GM18907 (cell line): ENCODE measurements at regions not wholly inside any gene's neighbourhood (a gene's known extent, or its start where the extent isn't known, plus 50 kb on each side); places are given as distances from the start of the nearest gene placed in this dataset.
"Not testable (repeated sequence)": the region's sequence is repeated elsewhere in the genome, so short reads cannot be mapped to it uniquely, and the experiment has no call there.

Experiments
- ATAC-seq: cut with Tn5 transposase; IDR thresholded peaks from one replicate; pipeline ENCODE4 v1.9.1; 2021; ENCODE audit warnings: mild to moderate bottlenecking, moderate library complexity; ENCODE audit not compliant: unreplicated experiment

- no peak for ATAC-seq
These were observed 109.4 kb downstream of the TMEM30B start for GRCh38 chr14:61171727-61172126.

DNA sequence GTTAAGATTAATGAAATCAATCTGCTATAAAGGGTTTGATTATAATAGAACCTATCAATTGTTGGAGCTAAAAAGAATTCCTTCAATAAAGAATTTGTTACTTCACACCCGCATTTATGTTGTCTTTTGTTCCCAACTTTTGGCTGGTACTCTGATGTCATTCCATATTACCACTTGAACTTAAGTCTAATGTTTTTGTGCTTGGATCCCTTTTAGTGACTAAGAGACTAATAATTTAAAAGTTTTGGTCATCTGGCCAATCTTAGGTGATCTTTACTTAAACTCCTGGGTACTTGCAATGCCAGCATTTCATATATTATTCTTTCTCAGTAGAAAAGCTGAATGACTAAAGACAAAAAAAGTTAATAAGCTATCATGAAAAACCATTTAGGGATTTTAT lies 113.0 kb downstream of the TMEM30B start:
- ATAC-seq: no peak

GRCh38 chr14:61167642-61168041 lies 113.5 kb downstream of the TMEM30B start:
- ATAC-seq: no peak

- no peak for ATAC-seq
These were observed 120.3 kb downstream of the TMEM30B start for GRCh38 chr14:61160798-61161197.

DNA sequence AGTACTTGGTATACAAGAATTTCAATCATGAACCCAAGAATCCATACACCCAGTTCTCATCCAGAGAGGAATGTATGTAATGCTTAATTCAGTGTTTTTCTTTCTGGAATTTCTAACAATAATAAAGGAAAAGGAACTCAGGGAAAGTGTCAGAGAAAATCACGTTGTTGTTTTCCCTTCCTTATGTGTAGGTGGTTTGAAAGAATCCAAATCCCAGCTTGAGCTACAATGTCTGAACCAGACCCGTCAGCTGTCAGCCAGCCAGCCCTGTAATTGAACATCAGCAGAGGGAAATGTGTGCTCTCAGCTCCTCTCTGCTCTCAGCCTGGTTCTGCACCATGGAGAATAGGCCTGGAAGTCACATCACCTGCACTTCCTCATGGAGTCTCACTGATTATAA lies 126.5 kb downstream of the TMEM30B start:
- ATAC-seq: no peak

GRCh38 chr14:61153914-61154545 lies 127.1 kb downstream of the TMEM30B start:
- no peak for ATAC-seq

DNA sequence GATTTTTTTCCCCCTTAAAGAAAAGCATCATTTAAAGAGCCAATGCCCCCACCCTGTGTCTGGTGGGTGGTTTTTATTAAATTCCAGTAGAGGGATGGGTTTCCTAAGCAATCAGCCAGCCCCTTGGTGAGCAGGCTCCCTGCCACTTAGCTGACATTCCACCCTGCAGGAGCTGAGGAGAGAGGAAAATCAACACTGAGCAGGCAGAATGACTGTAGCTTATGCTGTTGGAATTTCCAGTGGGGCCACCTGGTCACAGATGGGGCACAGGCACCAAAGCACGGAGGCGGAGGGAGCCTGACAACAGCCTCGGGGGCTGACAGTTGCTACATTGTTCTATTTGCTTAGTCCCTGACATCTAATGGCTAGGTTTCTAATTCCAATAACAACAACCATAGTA lies 127.7 kb downstream of the TMEM30B start:
- no peak for ATAC-seq

GRCh38 chr14:61152851-61153364 lies 128.2 kb downstream of the TMEM30B start:
- no peak for ATAC-seq

GRCh38 chr14:61151251-61151650 lies 129.9 kb downstream of the TMEM30B start:
- no peak for ATAC-seq

DNA sequence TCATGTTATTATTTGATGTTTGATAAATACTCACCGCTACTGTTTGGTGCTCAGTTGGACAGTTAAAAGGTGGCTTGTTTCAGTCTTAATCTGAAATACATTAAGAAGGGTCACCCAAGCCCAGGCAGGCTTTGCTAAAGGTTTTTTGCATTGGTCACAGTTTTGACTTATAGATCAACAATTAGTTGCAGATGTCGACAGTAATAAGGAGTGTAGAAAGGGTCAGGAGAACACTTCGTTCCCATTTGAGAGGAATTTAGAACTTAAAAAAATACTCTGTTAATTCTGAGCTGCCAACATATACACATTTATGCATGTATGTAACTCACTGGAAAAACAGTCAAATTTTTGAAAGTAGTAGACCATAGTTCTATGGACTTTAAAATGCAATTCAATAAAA lies 130.3 kb downstream of the TMEM30B start:
- no peak for ATAC-seq

DNA sequence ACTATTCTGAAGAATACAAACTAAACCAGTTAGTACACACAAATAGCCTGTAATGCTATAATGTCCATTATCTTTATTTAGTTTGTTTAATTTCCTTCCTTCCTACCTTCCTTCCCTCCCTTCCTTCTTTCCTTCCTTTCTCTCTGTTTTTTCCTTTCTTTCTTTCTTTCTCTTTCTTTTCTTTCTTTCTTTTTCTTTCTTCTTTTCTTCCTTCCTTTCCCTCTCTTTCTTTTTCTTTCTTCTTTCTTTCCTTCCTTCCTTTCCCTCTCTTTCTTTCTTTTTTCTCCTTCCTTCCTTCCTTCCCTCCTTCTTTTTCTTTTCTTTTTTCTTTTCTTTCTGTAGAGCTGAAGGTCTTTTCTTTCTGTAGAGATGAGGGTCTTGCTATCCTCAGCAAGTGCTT lies 131.2 kb downstream of the TMEM30B start:
- ATAC-seq: no peak

DNA sequence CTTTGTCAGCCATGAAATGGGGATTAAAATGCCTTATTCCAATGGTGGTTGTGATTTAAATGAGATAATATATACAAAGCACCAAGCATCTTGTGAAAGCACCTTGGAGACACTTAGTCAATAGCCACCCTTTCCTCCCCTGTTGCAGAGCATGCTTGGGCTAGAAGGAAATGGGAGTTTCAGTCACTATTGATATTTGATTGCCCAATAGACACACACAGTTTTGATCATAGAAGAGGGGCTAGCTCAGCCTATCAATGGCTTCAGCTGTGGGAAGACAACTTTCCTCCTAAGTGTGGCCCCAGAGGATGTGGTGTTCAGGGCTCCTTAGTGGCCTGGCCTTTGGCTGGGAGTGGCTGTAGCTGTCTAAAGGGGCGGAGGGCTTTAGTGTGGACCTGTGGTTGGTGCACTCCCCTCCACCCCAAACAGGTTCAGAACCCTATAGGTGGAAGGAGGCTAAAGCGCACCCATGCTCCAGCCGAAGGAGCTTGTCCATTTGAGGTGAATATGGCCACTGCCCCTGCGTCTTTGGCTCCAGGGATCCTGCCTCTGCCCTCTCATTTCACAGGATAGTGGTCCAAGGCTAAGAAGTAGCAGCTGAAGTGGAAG lies 132.3 kb downstream of the TMEM30B start:
- ATAC-seq: no peak

- no peak for ATAC-seq
These were observed 133.1 kb downstream of the TMEM30B start for GRCh38 chr14:61147831-61148549.

- no peak for ATAC-seq
These were observed 133.7 kb downstream of the TMEM30B start for GRCh38 chr14:61147381-61147821.

DNA sequence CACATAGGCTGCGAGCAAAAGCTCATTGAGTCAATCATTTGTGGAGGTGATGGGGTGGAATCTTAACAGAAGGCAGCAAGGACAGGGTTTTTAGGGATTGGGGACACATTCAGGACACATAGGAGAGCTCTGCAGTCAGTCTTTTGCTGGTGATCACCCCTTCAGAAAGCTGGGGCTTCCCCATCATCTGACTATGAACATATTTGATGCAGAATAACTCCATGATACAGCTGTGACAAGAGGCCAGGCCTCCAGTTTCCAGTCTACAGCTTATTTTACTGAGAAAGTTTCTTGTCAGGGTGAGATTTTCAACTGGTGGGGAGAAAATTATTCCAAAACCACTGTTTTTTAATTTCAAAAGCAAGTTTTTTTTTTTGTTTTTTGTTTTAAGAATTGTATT lies 134.2 kb downstream of the TMEM30B start:
- no peak for ATAC-seq

DNA sequence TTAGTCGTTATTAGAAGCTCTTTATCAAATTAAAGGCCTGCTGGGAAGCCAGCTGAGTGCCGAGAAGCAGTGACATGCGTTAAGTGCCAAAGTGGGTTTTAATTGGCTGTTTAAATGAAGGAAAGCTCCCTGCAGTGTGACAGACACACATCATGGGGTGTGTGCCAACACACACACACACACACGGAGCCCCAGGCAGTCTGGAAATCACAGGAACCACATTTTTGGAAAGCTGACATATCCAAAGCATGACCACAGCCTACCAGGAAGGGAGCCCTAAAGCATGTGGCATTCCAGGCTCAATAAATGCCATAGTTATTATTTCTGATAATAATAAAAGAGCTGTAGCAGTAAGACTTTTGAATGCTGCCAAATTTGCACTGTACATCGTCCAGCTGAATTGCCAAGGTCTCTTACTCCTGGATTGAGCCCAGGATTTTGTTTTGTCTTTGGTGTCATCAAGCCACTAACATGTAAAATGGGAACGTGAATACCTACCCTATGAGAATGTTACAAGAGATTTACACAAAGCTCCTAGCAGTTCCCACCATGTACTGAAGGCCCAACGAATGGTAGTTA lies 135.1 kb downstream of the TMEM30B start:
- no peak for ATAC-seq

- ATAC-seq: no peak
These were observed 135.9 kb downstream of the TMEM30B start for GRCh38 chr14:61145034-61145902.

GRCh38 chr14:61144117-61145033 lies 136.8 kb downstream of the TMEM30B start:
- not testable (repeated sequence) for ATAC-seq

GRCh38 chr14:61140872-61141271 lies 140.3 kb downstream of the TMEM30B start:
- no peak for ATAC-seq

DNA sequence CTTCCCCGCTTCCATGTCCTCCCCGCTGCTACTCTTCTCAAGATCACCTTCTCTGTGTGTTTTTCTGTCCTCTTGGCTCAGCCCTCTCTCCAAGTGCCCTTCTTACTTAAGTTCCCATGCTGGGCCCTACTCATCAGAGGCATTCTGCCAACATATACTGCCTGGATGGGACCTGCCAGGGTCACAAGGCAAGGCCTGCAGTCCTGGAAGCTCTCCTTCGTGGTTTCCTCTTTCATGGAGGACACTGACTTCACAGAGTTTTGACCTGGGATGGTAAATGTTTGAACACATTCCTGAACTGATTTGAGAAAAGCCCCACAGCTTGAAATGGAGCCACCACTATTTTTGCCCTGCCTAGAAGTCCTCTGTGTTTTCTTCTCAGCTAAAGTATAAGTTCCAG lies 140.9 kb downstream of the TMEM30B start:
- no peak for ATAC-seq
